Upper lobe of left lung (tissue), 6 donors: ENCODE measurements at regions not wholly inside any gene's neighbourhood (a gene's known extent, or its start where the extent isn't known, plus 50 kb on each side); places are given as distances from the start of the nearest gene placed in this dataset.
A peak's percentile ranks its signal among the peaks of the same experiment; 100 is the strongest.

Source experiments
- ATAC-seq, 2 donors: fragments of 200-7000 bp; cut with Tn5 transposase; one replicate each; pipeline ENCODE4 v1.9.1; 2022; ENCODE audit warnings: mild to moderate bottlenecking in 2 of 2, moderate library complexity in 2 of 2; ENCODE audit not compliant: low FRiP score in 2 of 2
- DNase-seq, 2 donors: peaks; one replicate each; pipeline ENCODE4 v3.0.0-alpha.2; 2019 to 2020
- H3K27ac ChIP-seq, 4 donors: fragments of 200-600 bp; sonication (generic); one replicate each; pipeline ENCODE4 v1.5.1; 2016 to 2019
- H3K27me3 ChIP-seq, 4 donors: fragments of 200-600 bp; sonication (generic); one replicate each; pipeline ENCODE4 v1.5.1; 2017 to 2019
- H3K36me3 ChIP-seq, 4 donors: fragments of 200-600 bp; sonication (generic); one replicate each; pipeline ENCODE4 v1.5.1; 2016 to 2019
- H3K4me1 ChIP-seq, 4 donors: fragments of 200-600 bp; sonication (generic); one replicate each; pipeline ENCODE4 v1.5.1; 2018 to 2019
- H3K4me3 ChIP-seq, 4 donors: fragments of 200-600 bp; sonication (generic); one replicate each; pipeline ENCODE4 v1.5.1; 2017 to 2019; ENCODE audit warnings: mild to moderate bottlenecking in 2 of 4, moderate library complexity in 1 of 4
- H3K9me3 ChIP-seq, 4 donors: fragments of 200-600 bp; sonication (generic); one replicate each; pipeline ENCODE4 v1.5.1; 2018 to 2019
- EP300 ChIP-seq, 4 donors: sonication (generic); formaldehyde crosslinking; IDR thresholded peaks; one replicate each; pipeline ENCODE4 v1.5.1; 2017; ENCODE audit warnings: antibody characterized with exemption in 4 of 4, control low read depth in 2 of 4
- POLR2A ChIP-seq, 4 donors: fragments of 450-650 bp; IDR thresholded peaks; one replicate each; pipeline ENCODE4 v1.5.1; 2016 to 2017; ENCODE audit warnings: antibody characterized with exemption in 4 of 4, mild to moderate bottlenecking in 2 of 4
- POLR2AphosphoS5 ChIP-seq, 2 donors: sonication (generic); formaldehyde crosslinking; IDR thresholded peaks; one replicate each; pipeline ENCODE4 v1.5.1; 2017; ENCODE audit warnings: antibody characterized with exemption in 2 of 2
- WGBS, 2 donors: methylation state at CpG; one replicate each; pipeline ENCODE4 v1.1.5; 2017 to 2018; 5-methylcytosine and 5-hydroxymethylcytosine counted together
- TF ChIP-seq, protein P1 (sequence below), 6 experiments: fragments of 450-650 bp in 4 of 6; fragments of 200-600 bp in 2 of 6; sonication (generic) in 2 of 6; IDR thresholded peaks; one replicate each; pipeline ENCODE4 v1.5.1; 2016 to 2019; ENCODE audit warnings: antibody characterized with exemption in 6 of 6
- donor health status: DM: no; HTN: no; CAD: no; lungs with moderate emphysema.
- donor health status: DM: no; HTN: yes; CAD: no; lungs with severe emphysema.

- 81 to 82% methylated on average over 8 of the region's 8 CpGs for WGBS, 2 donors
- DNase-seq (no peak), ATAC-seq (peak in 1 of 2 donors; percentile 82)
- Histone ChIP-seq H3K9me3 (no peaks in the 10 kb centered on the region), H3K4me3 (no peak overlapping the region), H3K4me1 (no peaks in the 10 kb centered on the region), H3K27ac (no peak overlapping the region), H3K36me3 (no peaks in the 10 kb centered on the region), H3K27me3 (no peaks in the 10 kb centered on the region)
- TF ChIP-seq EP300 (IDR thresholded peaks at IDR 0.05), result no peak
These were observed 269.6 kb downstream of the MN1 start for GRCh38 chr22:27531782-27532530.

GRCh38 chr22:27533105-27533745 is 268.3 kb downstream of the MN1 start:
- 74 to 84% methylated on average over 8 of the region's 8 CpGs for WGBS, 2 donors
- peaks cover 0 to 4% (median 0%) of the 10 kb centered on the region in 4 donors for H3K4me1 ChIP-seq
- TF ChIP-seq EP300 (IDR thresholded peaks at IDR 0.05) (no peak), POLR2AphosphoS5 (IDR thresholded peaks at IDR 0.05) (no peak), POLR2A (IDR thresholded peaks at IDR 0.05) (no peak)
- TF ChIP-seq, protein P1, sequence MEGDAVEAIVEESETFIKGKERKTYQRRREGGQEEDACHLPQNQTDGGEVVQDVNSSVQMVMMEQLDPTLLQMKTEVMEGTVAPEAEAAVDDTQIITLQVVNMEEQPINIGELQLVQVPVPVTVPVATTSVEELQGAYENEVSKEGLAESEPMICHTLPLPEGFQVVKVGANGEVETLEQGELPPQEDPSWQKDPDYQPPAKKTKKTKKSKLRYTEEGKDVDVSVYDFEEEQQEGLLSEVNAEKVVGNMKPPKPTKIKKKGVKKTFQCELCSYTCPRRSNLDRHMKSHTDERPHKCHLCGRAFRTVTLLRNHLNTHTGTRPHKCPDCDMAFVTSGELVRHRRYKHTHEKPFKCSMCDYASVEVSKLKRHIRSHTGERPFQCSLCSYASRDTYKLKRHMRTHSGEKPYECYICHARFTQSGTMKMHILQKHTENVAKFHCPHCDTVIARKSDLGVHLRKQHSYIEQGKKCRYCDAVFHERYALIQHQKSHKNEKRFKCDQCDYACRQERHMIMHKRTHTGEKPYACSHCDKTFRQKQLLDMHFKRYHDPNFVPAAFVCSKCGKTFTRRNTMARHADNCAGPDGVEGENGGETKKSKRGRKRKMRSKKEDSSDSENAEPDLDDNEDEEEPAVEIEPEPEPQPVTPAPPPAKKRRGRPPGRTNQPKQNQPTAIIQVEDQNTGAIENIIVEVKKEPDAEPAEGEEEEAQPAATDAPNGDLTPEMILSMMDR (IDR thresholded peaks at IDR 0.05), result no peak
- no peaks in the 10 kb centered on the region for H3K9me3 ChIP-seq
- no peak overlapping the region for H3K4me3 ChIP-seq
- no peak overlapping the region for H3K27ac ChIP-seq
- H3K27me3 ChIP-seq, result no peaks in the 10 kb centered on the region
- ATAC-seq (no peak), DNase-seq (no peak)
- no peaks in the 10 kb centered on the region for H3K36me3 ChIP-seq

GRCh38 chr22:27534720-27535125 is 266.8 kb downstream of the MN1 start:
- no peak overlapping the region for H3K27ac ChIP-seq
- DNase-seq (no peak), ATAC-seq (no peak)
- no peak overlapping the region for H3K4me3 ChIP-seq
- TF ChIP-seq POLR2AphosphoS5 (IDR thresholded peaks at IDR 0.05) (no peak), POLR2A (IDR thresholded peaks at IDR 0.05) (no peak), EP300 (IDR thresholded peaks at IDR 0.05) (no peak)
- TF ChIP-seq, protein P1 (IDR thresholded peaks at IDR 0.05), result no peak
- peaks cover 0 to 4% (median 0%) of the 10 kb centered on the region in 4 donors for H3K4me1 ChIP-seq
- WGBS, 2 donors, result 54 to 61% methylated on average over 7 of the region's 7 CpGs
- H3K36me3 ChIP-seq, result no peaks in the 10 kb centered on the region
- H3K27me3 ChIP-seq, result no peaks in the 10 kb centered on the region
- no peaks in the 10 kb centered on the region for H3K9me3 ChIP-seq

GRCh38 chr22:27535452-27535851 is 266.1 kb downstream of the MN1 start:
- no peak for TF ChIP-seq EP300 (IDR thresholded peaks at IDR 0.05)
- TF ChIP-seq POLR2A (IDR thresholded peaks at IDR 0.05), result no peak
- no peak for TF ChIP-seq POLR2AphosphoS5 (IDR thresholded peaks at IDR 0.05)
- TF ChIP-seq, protein P1 (IDR thresholded peaks at IDR 0.05), result no peak
- DNase-seq (no peak), ATAC-seq (no peak)
- Histone ChIP-seq H3K27me3 (no peaks in the 10 kb centered on the region), H3K4me1 (peaks cover 0 to 6% (median 5%) of the 10 kb centered on the region in 4 donors), H3K36me3 (no peaks in the 10 kb centered on the region), H3K9me3 (no peaks in the 10 kb centered on the region), H3K27ac (no peak overlapping the region), H3K4me3 (no peak overlapping the region)
- 99 to 100% methylated on average over 2 of the region's 2 CpGs for WGBS, 2 donors

GRCh38 chr22:27537501-27537900 is 264.1 kb downstream of the MN1 start:
- H3K9me3 ChIP-seq, result no peaks in the 10 kb centered on the region
- DNase-seq (peak in 1 of 2 donors; percentile 74), ATAC-seq (no peak)
- H3K4me3 ChIP-seq, result no peak overlapping the region
- no peak overlapping the region for H3K27ac ChIP-seq
- WGBS, 2 donors, result 37 to 51% methylated on average over 6 to 15 of the region's 15 CpGs
- TF ChIP-seq, protein P1 (IDR thresholded peaks at IDR 0.05), result no peak
- no peak for TF ChIP-seq POLR2A (IDR thresholded peaks at IDR 0.05)
- TF ChIP-seq EP300 (IDR thresholded peaks at IDR 0.05), result no peak
- no peak for TF ChIP-seq POLR2AphosphoS5 (IDR thresholded peaks at IDR 0.05)
- H3K4me1 ChIP-seq, result peaks cover 0 to 13% (median 5%) of the 10 kb centered on the region in 4 donors
- no peaks in the 10 kb centered on the region for H3K36me3 ChIP-seq
- no peaks in the 10 kb centered on the region for H3K27me3 ChIP-seq
